ENCODE measurements at regions not wholly inside any gene's neighbourhood (a gene's known extent, or its start where the extent isn't known, plus 50 kb on each side); places are given as distances from the start of the nearest gene placed in this dataset.
"Not testable (repeated sequence)": the region's sequence is repeated elsewhere in the genome, so short reads cannot be mapped to it uniquely, and the experiment has no call there.

GRCh38 chr16:77514500-77515220 is 79.8 kb upstream of the ADAMTS18 start:
- TF ChIP-seq POLR2A (IDR thresholded peaks at IDR 0.05) (no peak), CTCF (IDR thresholded peaks at IDR 0.05) (no peak)
- Histone ChIP-seq H3K27ac (no peak overlapping the region), H3K9me3 (no peaks in the 10 kb centered on the region), H3K27me3 (no peaks in the 10 kb centered on the region), H3K4me3 (no peak overlapping the region), H3K4me1 (no peaks in the 10 kb centered on the region), H3K36me3 (no peaks in the 10 kb centered on the region)
- DNase-seq: no peak

DNA sequence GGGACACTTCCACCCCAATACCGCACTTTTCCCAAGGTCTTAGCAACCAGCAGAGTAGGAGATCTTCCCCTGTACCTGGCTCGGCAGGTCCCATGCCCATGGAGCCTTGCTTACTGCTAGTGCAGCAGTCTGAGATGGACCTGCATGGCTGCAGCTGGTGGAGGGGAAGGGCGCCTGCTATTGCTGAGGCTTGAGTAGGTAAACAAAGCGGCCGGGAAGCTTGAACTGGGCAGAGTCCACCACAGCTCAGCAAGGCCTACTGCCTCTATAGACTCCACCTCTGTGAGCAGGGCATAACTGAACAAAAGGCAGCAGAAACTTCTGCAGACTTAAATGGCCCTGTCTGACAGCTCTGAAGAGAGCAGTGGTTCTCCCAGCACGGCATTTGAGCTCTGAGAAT is 90.4 kb upstream of the ADAMTS18 start:
- not testable (repeated sequence) for H3K4me1 ChIP-seq, H3K27ac ChIP-seq, H3K4me3 ChIP-seq, H3K36me3 ChIP-seq, H3K9me3 ChIP-seq, H3K27me3 ChIP-seq, DNase-seq

- Histone ChIP-seq H3K4me3 (no peak overlapping the region), H3K36me3 (no peaks in the 10 kb centered on the region), H3K27ac (no peak overlapping the region), H3K4me1 (no peaks in the 10 kb centered on the region), H3K9me3 (no peaks in the 10 kb centered on the region), H3K27me3 (no peaks in the 10 kb centered on the region)
- TF ChIP-seq POLR2A (IDR thresholded peaks at IDR 0.05) (no peak), CTCF (IDR thresholded peaks at IDR 0.05) (no peak)
- DNase-seq: no peak
Measured at GRCh38 chr16:77531752-77532151, 96.9 kb upstream of the ADAMTS18 start.

GRCh38 chr16:77536809-77537208 is 102.0 kb upstream of the ADAMTS18 start:
- DNase-seq: no peak
- no peaks in the 10 kb centered on the region for H3K36me3 ChIP-seq
- TF ChIP-seq POLR2A (IDR thresholded peaks at IDR 0.05) (no peak), CTCF (IDR thresholded peaks at IDR 0.05) (no peak)

DNA sequence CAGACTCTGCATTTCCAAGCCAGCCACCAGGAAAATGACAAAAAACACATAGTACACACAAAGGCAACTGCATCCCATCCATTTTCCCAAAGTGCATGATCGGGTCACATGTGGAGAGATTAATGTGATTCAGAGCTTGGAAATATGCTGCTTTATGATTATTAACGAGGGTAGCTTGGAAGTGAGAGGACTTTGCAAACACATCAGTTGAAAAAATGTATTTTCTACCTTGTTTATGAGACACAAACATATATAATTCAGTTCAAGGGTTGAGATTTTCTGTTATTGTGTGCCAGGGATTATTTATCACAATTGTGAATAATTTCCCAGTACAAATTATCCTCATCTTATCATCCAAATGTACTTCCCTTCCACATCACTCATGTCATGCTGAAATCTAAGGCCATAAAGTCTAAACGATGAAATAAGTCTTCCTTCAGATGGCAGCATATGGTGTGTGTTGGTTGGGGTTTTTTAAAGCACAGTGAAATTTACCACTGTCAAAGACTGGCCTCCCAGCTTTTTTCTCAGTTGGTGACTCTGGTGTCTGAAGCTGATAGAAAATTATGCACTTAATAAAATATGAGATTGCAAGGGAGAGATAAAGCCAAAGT is 104.7 kb upstream of the ADAMTS18 start:
- H3K36me3 ChIP-seq: no peaks in the 10 kb centered on the region
- TF ChIP-seq CTCF (IDR thresholded peaks at IDR 0.05): no peak
- TF ChIP-seq POLR2A (IDR thresholded peaks at IDR 0.05): no peak
- DNase-seq: no peak
- H3K27ac ChIP-seq: no peak overlapping the region
- H3K9me3 ChIP-seq: no peaks in the 10 kb centered on the region
- no peaks in the 10 kb centered on the region for H3K27me3 ChIP-seq
- H3K4me3 ChIP-seq: no peak overlapping the region
- H3K4me1 ChIP-seq: no peaks in the 10 kb centered on the region

More at GRCh38 chr16:77536809-77537208, 102.0 kb upstream of the ADAMTS18 start:
- H3K4me3 ChIP-seq: no peak overlapping the region
- no peaks in the 10 kb centered on the region for H3K27me3 ChIP-seq
- no peaks in the 10 kb centered on the region for H3K4me1 ChIP-seq
- no peak overlapping the region for H3K27ac ChIP-seq
- H3K9me3 ChIP-seq: no peaks in the 10 kb centered on the region

GRCh38 chr16:77540646-77541045 is 105.8 kb upstream of the ADAMTS18 start:
- no peaks in the 10 kb centered on the region for H3K9me3 ChIP-seq
- H3K27me3 ChIP-seq: no peaks in the 10 kb centered on the region
- TF ChIP-seq CTCF (IDR thresholded peaks at IDR 0.05) (no peak), POLR2A (IDR thresholded peaks at IDR 0.05) (no peak)
- no peak overlapping the region for H3K27ac ChIP-seq
- DNase-seq: no peak
- no peak overlapping the region for H3K4me3 ChIP-seq
- no peaks in the 10 kb centered on the region for H3K36me3 ChIP-seq
- no peaks in the 10 kb centered on the region for H3K4me1 ChIP-seq

Measured in Peyer's patch (tissue), 4 donors.